GM18873 (cell line): ENCODE measurements at regions not wholly inside any gene's neighbourhood (a gene's known extent, or its start where the extent isn't known, plus 50 kb on each side); places are given as distances from the start of the nearest gene placed in this dataset.

ENCODE experiments used
- ATAC-seq: cut with Tn5 transposase; IDR thresholded peaks from one replicate; pipeline ENCODE4 v1.9.1; 2021; ENCODE audit warnings: mild to moderate bottlenecking, moderate library complexity, moderate number of reproducible peaks; ENCODE audit not compliant: unreplicated experiment, low FRiP score

GRCh38 chr14:105836730-105837129, 310.3 kb downstream of the TMEM121 start:
- no peak for ATAC-seq

- no peak for ATAC-seq
These were observed 311.1 kb downstream of the TMEM121 start for GRCh38 chr14:105837349-105838063.

DNA sequence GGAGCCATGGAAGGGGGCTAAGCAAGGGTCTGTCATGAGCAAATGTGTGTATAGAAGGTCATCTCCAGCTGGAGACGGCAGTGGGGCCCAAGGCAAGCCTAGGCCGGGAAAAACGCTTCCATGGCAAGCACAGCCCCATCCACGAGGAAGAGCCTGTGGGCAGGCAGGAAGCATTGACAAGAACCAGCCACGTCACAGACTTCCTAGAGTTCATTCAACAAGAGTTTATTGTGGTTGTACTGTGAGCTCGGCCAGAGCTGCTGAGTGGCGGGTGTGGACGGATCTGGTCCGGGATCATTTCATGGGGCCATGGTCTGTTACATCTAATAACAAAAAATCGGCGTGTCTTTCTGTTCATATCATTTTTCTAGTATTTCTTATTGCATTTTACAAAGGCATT, 311.7 kb downstream of the TMEM121 start:
- ATAC-seq: no peak

- no peak for ATAC-seq
These were observed 312.4 kb downstream of the TMEM121 start for GRCh38 chr14:105838591-105839424.

- no peak for ATAC-seq
These were observed 313.3 kb downstream of the TMEM121 start for GRCh38 chr14:105839425-105840265.

GRCh38 chr14:105840266-105841021, 314.1 kb downstream of the TMEM121 start:
- ATAC-seq: no peak

DNA sequence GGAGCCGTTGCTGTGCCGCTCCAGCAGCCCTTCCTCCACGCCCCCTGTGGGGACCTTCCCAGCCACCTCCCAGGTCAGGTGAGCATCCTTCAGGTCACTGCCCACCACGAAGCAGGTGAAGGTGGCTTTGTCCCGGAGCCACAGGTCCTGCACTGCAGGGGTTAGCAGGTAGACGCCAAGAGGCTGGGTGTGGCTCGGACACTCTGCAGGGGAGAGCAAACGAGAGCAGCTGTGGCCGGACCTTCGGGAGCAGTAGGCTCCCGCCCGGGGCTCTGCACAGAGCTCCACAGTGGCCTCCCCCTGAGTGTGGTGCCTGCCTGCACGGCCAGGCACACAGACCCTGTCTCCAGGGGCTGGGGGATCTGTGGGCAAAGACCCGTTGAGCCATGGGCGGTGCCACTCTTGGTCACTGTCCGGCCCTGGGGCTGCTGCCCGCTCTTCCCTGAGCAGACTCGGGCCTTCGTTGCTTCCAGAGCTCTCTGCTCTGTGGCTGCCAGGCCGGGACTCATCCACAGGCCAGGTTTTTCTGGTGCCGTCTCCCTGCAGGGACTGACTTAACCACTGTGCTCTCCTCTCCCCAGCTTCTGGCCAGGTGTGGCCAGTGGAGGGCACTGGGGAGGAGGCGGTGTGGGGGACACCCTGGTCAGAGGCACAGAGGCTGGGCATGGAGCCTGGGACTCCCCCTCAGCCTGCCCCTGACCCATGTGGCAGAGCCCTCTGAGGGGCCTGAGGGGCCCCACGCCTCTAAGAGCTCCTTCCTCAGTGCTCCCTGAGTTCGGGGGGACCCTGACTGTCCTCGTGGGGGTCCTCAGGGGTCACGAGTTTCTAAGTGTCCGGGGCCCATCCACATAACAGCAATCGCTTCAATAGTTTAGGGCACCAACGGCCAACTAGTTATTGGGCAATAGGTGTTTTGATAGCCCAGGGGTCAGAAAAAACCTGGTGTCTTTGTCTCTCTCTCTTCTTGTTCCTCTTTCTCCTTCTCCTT, 314.9 kb downstream of the TMEM121 start:
- no peak for ATAC-seq

GRCh38 chr14:105842105-105842504, 315.7 kb downstream of the TMEM121 start:
- no peak for ATAC-seq

DNA sequence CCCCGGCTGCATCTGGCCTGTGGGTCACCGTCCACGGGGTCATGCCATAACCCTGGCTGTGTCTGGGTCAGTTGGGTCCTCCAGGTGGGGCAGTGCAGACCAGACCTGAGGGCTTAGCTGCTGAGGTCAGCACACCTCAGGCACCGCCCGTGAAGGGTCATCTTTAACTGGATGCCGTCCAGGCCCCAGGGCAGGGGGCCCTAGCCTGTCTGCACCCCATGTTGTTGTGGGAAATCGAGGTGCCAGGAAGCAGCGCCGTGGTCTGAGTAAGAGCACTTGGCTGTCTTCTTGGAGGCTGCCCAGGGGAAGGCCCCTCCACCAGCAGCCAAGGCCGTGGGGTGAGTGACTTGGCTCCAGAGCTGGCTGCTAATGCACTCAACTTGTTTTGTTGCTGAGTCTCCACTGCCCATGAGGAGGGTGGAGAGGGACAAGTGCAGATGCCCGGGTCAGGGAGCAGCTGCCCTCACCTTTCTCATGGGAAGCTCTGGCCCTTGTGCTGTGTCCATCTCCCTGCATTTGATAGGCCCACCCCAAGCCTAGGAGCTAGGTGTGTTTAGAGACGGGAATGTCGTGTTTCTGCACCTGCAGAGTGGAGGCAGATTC, 317.2 kb downstream of the TMEM121 start:
- ATAC-seq: no peak

- no peak for ATAC-seq
These were observed 317.8 kb downstream of the TMEM121 start for GRCh38 chr14:105844047-105844630.

GRCh38 chr14:105844810-105845724, 318.7 kb downstream of the TMEM121 start:
- no peak for ATAC-seq

DNA sequence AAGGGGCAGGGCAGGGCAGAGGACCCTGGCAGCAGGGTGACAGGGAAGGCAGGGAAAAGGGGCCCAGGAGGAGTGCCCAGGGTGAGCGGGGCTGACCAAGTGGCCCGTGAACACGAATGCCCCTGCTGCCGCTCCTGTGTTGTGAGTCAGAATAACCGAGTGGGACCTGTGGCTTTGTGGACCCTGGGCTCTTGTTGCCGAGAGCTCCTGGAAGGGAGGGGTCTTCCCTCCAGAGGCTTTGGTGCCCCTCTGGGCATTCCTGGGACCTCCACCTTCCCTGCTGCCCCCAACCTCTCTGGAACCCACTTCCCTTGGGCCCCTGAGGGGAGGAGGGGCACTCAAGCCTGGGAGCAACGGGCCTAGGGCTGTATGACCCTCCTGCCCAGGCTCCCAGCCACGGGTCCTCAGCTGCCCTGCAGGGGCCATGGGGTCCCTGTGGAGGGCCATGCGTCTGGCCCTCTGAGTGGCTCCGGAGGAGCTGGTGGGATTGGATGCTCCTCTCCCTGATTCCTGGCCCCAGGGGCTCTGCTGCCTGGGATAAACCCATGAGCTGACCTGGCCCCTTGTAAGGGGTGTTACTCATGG, 319.4 kb downstream of the TMEM121 start:
- no peak for ATAC-seq

DNA sequence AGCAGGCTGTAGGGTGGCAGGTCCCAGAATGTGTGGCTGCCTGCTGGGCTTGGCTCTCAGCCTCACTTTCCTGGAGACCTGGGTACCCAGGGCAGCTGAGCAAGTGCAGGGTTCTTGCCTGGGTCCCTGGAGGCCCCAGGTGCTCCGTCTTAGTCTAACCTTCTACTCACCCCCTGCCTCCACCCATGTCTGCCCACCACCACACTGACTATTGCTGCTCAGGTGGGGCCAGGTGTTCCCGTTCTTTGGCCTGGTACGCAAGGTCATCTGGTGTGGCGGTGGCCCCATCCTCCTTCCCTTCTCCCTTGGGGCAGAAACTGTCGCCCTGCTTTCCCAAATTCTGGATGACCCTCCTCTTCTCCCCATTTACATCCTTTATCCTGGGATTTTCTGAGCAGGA, 319.9 kb downstream of the TMEM121 start:
- no peak for ATAC-seq

GRCh38 chr14:105847400-105847799, 321.0 kb downstream of the TMEM121 start:
- no peak for ATAC-seq

DNA sequence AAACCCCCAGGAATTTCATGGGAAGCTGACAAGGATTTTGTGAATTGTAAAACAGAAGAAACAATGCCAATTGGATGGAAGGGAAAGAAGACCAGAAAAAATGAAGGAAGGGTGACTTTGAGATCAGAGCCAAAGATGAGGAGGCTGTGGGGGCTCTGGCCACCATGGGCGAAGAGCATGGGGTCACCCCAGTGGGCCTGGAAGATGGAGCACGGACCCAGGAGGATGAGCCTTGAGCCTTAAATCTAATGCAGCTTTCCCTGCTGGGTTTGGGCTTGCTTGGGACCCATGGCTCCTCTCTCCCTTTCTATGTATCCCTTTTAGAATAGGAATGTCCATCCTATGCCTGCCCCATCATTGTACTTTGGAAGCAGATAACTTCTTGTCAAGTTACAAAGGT, 322.2 kb downstream of the TMEM121 start:
- no peak for ATAC-seq

- ATAC-seq: no peak
These were observed 323.7 kb downstream of the TMEM121 start for GRCh38 chr14:105849933-105850626.
